ENCODE measurements at regions not wholly inside any gene's neighbourhood (a gene's known extent, or its start where the extent isn't known, plus 50 kb on each side); places are given as distances from the start of the nearest gene placed in this dataset.
"Not testable (repeated sequence)": the region's sequence is repeated elsewhere in the genome, so short reads cannot be mapped to it uniquely, and the experiment has no call there.

- DNase-seq (ENCODE audit: low spot score) = no peak
Observed at GRCh38 chr3:153268564-153269279, 106.7 kb downstream of the RAP2B start.

- DNase-seq (ENCODE audit: low spot score) = no peak
Observed at GRCh38 chr3:153269730-153270129, 107.7 kb downstream of the RAP2B start.

GRCh38 chr3:153273217-153273616 lies 111.2 kb downstream of the RAP2B start:
- DNase-seq (ENCODE audit: low spot score) = no peak

- DNase-seq (ENCODE audit: low spot score) = peak; percentile 75
Observed at GRCh38 chr3:153273767-153274435, 111.9 kb downstream of the RAP2B start.

- no peak for DNase-seq (ENCODE audit: low spot score)
Observed at GRCh38 chr3:153274561-153274960, 112.5 kb downstream of the RAP2B start.

GRCh38 chr3:153275514-153275913 lies 113.5 kb downstream of the RAP2B start:
- DNase-seq (ENCODE audit: low spot score) = no peak

GRCh38 chr3:153277029-153277428 lies 115.0 kb downstream of the RAP2B start:
- DNase-seq (ENCODE audit: low spot score) = peak; percentile 44

- not testable (repeated sequence) for DNase-seq (ENCODE audit: low spot score)
Observed at GRCh38 chr3:153281236-153281997, 119.4 kb downstream of the RAP2B start.

GRCh38 chr3:153282355-153282754 lies 120.3 kb downstream of the RAP2B start:
- DNase-seq (ENCODE audit: low spot score) = no peak

- DNase-seq (ENCODE audit: low spot score) = peak; percentile 81
Observed at GRCh38 chr3:153284282-153284938, 122.4 kb downstream of the RAP2B start.

- peak; percentile 42 for DNase-seq (ENCODE audit: low spot score)
Observed at GRCh38 chr3:153285194-153285641, 123.2 kb downstream of the RAP2B start.

GRCh38 chr3:153285982-153286381 lies 124.0 kb downstream of the RAP2B start:
- DNase-seq (ENCODE audit: low spot score) = no peak

GRCh38 chr3:153287017-153287416 lies 125.0 kb downstream of the RAP2B start:
- no peak for DNase-seq (ENCODE audit: low spot score)

- peak; percentile 18 for DNase-seq (ENCODE audit: low spot score)
Observed at GRCh38 chr3:153289334-153289808, 127.3 kb downstream of the RAP2B start.

- DNase-seq (ENCODE audit: low spot score) = no peak
Observed at GRCh38 chr3:153290268-153291015, 128.4 kb downstream of the RAP2B start.

GRCh38 chr3:153291059-153291685 lies 129.1 kb downstream of the RAP2B start:
- no peak for DNase-seq (ENCODE audit: low spot score)

GRCh38 chr3:153293265-153293664 lies 131.2 kb downstream of the RAP2B start:
- DNase-seq (ENCODE audit: low spot score) = peak; percentile 75

- peak; percentile 51 for DNase-seq (ENCODE audit: low spot score)
Observed at GRCh38 chr3:153295901-153296300, 133.9 kb downstream of the RAP2B start.

- no peak for DNase-seq (ENCODE audit: low spot score)
Observed at GRCh38 chr3:153305189-153305588, 143.2 kb downstream of the RAP2B start.

- DNase-seq (ENCODE audit: low spot score) = no peak
Observed at GRCh38 chr3:153311541-153311940, 149.5 kb downstream of the RAP2B start.
